HG02759 (cell line): ENCODE measurements at regions not wholly inside any gene's neighbourhood (a gene's known extent, or its start where the extent isn't known, plus 50 kb on each side); places are given as distances from the start of the nearest gene placed in this dataset.

Experiments used
- ATAC-seq: cut with Tn5 transposase; IDR thresholded peaks from one replicate; pipeline ENCODE4 v1.9.1; 2021; ENCODE audit warnings: mild to moderate bottlenecking, moderate library complexity; ENCODE audit not compliant: unreplicated experiment

DNA sequence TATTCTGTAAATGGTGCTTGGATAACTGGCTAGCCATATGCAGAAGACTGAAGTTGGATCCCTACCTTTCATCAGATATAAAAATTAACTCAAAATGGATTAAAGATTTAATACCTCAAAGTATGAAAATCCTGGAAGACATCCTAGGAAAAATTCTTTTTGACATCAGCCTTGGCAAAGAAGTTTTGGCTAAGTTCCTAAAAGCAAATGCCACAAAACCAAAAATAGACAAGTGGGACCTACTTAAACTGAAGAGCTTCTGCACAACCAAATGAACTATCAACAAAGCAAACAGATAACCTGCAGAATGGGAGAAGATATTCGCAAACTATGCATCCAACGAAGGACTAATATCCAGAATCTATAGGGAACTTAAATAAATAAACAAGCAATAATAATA, 60.3 kb upstream of the RIPPLY2 start:
- ATAC-seq: no peak

GRCh38 chr6:83781506-83781905, 71.7 kb upstream of the RIPPLY2 start:
- ATAC-seq: no peak

DNA sequence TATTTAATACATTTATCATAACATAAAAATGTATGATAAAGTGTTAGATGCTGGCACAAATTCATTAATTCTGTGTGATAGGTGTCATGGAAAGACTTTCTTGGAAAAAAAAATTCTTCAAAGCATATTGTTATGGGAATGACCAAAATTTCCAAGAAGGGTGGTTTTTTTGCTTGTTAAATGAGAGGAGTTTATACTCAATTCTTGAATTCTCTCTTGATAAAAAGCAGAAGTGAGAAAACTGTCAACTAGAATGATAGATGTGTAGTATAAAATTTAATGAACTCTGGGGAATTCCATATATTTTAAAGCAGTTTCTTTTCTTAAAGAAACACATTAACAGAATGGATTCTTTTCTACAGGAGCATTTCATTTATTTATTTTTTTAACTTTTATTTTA, 62.0 kb upstream of the SNAP91 start:
- peak; percentile 66 for ATAC-seq

DNA sequence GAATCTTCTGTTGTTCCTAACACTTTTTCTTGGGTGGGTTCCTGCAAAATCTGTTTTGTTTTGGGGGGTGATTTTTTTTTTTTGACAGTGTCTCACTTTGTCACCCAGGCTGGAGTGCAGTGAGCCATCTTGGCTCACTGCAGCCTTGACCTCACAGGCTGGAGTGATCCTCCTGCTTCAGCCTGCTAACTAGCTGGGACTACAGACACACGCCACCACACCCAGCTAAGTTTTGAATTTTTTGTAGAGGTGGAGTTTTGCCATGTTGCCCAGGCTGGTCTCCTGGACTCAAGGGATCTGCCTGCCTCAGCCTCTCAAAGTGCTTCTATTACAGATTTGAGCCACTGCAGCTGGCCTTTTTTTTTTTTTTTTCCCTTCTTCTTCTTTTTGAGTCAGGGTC, 60.5 kb upstream of the SNAP91 start:
- ATAC-seq: no peak

GRCh38 chr6:83767033-83767432, 58.1 kb upstream of the SNAP91 start:
- ATAC-seq: no peak
